ENCODE measurements at regions not wholly inside any gene's neighbourhood (a gene's known extent, or its start where the extent isn't known, plus 50 kb on each side); places are given as distances from the start of the nearest gene placed in this dataset.
"Not testable (repeated sequence)": the region's sequence is repeated elsewhere in the genome, so short reads cannot be mapped to it uniquely, and the experiment has no call there.

- DNase-seq (ENCODE audit: low read depth, low spot score) = not testable (repeated sequence)
Observed at GRCh38 chr1:120278259-120278610, 101.9 kb upstream of the SEC22B start.

GRCh38 chr1:120277428-120278258, 101.3 kb upstream of the SEC22B start:
- DNase-seq (ENCODE audit: low read depth, low spot score) = not testable (repeated sequence)

- DNase-seq (ENCODE audit: low read depth, low spot score) = not testable (repeated sequence)
Observed at GRCh38 chr1:120276710-120277109, 100.4 kb upstream of the SEC22B start.

- DNase-seq (ENCODE audit: low read depth, low spot score) = not testable (repeated sequence)
Observed at GRCh38 chr1:120274438-120274837, 98.1 kb upstream of the SEC22B start.

GRCh38 chr1:120273363-120273762, 97.0 kb upstream of the SEC22B start:
- not testable (repeated sequence) for DNase-seq (ENCODE audit: low read depth, low spot score)

- not testable (repeated sequence) for DNase-seq (ENCODE audit: low read depth, low spot score)
Observed at GRCh38 chr1:120272242-120272641, 95.9 kb upstream of the SEC22B start.

- not testable (repeated sequence) for DNase-seq (ENCODE audit: low read depth, low spot score)
Observed at GRCh38 chr1:120271561-120272221, 95.4 kb upstream of the SEC22B start.

- not testable (repeated sequence) for DNase-seq (ENCODE audit: low read depth, low spot score)
Observed at GRCh38 chr1:120267894-120268551, 91.7 kb upstream of the SEC22B start.

- DNase-seq (ENCODE audit: low read depth, low spot score) = not testable (repeated sequence)
Observed at GRCh38 chr1:120264564-120264963, 88.2 kb upstream of the SEC22B start.

GRCh38 chr1:120262791-120263751, 86.8 kb upstream of the SEC22B start:
- not testable (repeated sequence) for DNase-seq (ENCODE audit: low read depth, low spot score)

GRCh38 chr1:120257778-120258105, 81.4 kb upstream of the SEC22B start:
- not testable (repeated sequence) for DNase-seq (ENCODE audit: low read depth, low spot score)

GRCh38 chr1:120257064-120257777, 80.9 kb upstream of the SEC22B start:
- not testable (repeated sequence) for DNase-seq (ENCODE audit: low read depth, low spot score)

GRCh38 chr1:120250756-120251155, 74.4 kb upstream of the SEC22B start:
- not testable (repeated sequence) for DNase-seq (ENCODE audit: low read depth, low spot score)

- DNase-seq (ENCODE audit: low read depth, low spot score) = not testable (repeated sequence)
Observed at GRCh38 chr1:120248726-120249427, 72.6 kb upstream of the SEC22B start.

GRCh38 chr1:120248203-120248602, 71.9 kb upstream of the SEC22B start:
- DNase-seq (ENCODE audit: low read depth, low spot score) = not testable (repeated sequence)

- not testable (repeated sequence) for DNase-seq (ENCODE audit: low read depth, low spot score)
Observed at GRCh38 chr1:120243867-120244266, 67.5 kb upstream of the SEC22B start.

- DNase-seq (ENCODE audit: low read depth, low spot score) = not testable (repeated sequence)
Observed at GRCh38 chr1:120242582-120242981, 66.3 kb upstream of the SEC22B start.

GRCh38 chr1:120241868-120242267, 65.5 kb upstream of the SEC22B start:
- DNase-seq (ENCODE audit: low read depth, low spot score) = not testable (repeated sequence)

- DNase-seq (ENCODE audit: low read depth, low spot score) = not testable (repeated sequence)
Observed at GRCh38 chr1:120240181-120240580, 63.9 kb upstream of the SEC22B start.

- DNase-seq (ENCODE audit: low read depth, low spot score) = not testable (repeated sequence)
Observed at GRCh38 chr1:120239351-120239750, 63.0 kb upstream of the SEC22B start.
